ENCODE measurements at regions not wholly inside any gene's neighbourhood (a gene's known extent, or its start where the extent isn't known, plus 50 kb on each side); places are given as distances from the start of the nearest gene placed in this dataset.
"Not testable (repeated sequence)": the region's sequence is repeated elsewhere in the genome, so short reads cannot be mapped to it uniquely, and the experiment has no call there.

DNA sequence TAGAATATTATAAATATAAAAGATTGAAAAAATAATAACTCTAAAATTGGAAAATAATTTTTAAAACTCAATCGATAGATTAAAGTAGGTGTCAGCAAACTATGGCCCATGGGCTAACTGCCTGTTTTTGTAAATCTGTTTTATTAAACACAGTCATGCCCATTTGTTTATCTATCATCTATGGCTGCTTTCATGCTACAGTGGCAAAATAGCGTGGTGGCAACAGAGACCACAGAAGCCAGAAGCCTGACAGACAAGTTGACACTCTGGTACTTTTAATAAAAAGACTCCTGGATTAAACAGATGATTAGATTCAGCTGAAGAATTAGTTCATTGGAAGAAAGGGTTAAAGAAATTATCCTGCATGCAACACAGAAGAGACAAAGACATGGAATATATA, 400.7 kb upstream of the RORB start:
- Histone ChIP-seq H3K27ac (no peak overlapping the region), H3K27me3 (replicated peaks) (no peaks in the 10 kb centered on the region), H3K4me3 (ENCODE audit: low read depth, low read length) (no peak overlapping the region), H3K36me3 (replicated peaks) (no peaks in the 10 kb centered on the region)
- no peak for DNase-seq
- TF ChIP-seq, protein P1, sequence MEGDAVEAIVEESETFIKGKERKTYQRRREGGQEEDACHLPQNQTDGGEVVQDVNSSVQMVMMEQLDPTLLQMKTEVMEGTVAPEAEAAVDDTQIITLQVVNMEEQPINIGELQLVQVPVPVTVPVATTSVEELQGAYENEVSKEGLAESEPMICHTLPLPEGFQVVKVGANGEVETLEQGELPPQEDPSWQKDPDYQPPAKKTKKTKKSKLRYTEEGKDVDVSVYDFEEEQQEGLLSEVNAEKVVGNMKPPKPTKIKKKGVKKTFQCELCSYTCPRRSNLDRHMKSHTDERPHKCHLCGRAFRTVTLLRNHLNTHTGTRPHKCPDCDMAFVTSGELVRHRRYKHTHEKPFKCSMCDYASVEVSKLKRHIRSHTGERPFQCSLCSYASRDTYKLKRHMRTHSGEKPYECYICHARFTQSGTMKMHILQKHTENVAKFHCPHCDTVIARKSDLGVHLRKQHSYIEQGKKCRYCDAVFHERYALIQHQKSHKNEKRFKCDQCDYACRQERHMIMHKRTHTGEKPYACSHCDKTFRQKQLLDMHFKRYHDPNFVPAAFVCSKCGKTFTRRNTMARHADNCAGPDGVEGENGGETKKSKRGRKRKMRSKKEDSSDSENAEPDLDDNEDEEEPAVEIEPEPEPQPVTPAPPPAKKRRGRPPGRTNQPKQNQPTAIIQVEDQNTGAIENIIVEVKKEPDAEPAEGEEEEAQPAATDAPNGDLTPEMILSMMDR (IDR thresholded peaks at IDR 0.05; ENCODE audit: low read depth, low read length, missing control alignments): no peak
- in situ Hi-C loops (cut with HindIII; ENCODE audit: low pct_ligation_motif_present, low sequenced_read_pairs): no loop called here

DNA sequence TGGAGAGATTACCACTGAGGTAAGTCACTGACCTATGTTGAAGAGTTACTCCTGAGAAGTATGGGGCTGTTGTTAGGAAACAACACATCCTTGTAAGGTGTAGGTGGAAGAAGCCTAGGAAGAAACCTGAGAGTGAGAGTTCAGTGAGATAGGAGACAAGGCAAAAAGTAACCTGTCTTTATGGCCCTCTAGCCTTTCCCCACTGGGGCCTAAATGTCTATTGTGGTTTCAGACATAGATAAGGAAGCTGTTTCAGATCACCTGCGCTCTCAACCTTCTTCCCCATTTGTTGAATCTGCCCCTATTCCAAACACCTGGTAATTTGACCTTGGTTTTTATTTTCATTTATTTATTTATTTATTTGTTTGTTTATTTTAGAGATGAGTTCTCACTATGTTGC, 397.1 kb upstream of the RORB start:
- H3K27ac ChIP-seq: no peak overlapping the region
- H3K4me3 ChIP-seq (ENCODE audit: low read depth, low read length): no peak overlapping the region
- no peaks in the 10 kb centered on the region for H3K36me3 ChIP-seq (replicated peaks)
- no peaks in the 10 kb centered on the region for H3K27me3 ChIP-seq (replicated peaks)
- DNase-seq: no peak
- in situ Hi-C loops (cut with HindIII; ENCODE audit: low pct_ligation_motif_present, low sequenced_read_pairs): no loop called here
- TF ChIP-seq, protein P1 (IDR thresholded peaks at IDR 0.05; ENCODE audit: low read depth, low read length, missing control alignments): no peak

DNA sequence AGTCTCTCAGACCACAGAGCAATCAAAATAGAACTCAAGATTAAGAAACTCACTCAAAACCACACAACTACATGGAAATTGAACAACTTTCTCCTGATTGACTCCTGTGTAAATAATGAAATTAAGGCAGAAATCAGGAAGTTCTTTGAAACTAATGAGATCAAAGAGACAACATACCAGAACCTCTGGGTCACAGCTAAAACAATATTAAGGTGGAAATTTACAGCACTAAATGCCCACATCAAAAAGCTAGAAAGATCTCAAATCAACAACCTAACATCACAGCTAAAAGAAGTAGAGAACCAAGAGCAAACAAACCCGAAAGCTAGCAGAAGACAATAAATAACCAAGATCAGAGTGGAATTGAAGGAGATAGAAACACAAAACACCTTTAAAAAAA, 395.0 kb upstream of the RORB start:
- H3K4me3 ChIP-seq (ENCODE audit: low read depth, low read length); H3K27ac ChIP-seq; in situ Hi-C loops (cut with HindIII; ENCODE audit: low pct_ligation_motif_present, low sequenced_read_pairs); H3K36me3 ChIP-seq (replicated peaks); H3K27me3 ChIP-seq (replicated peaks); DNase-seq: not testable (repeated sequence)

DNA sequence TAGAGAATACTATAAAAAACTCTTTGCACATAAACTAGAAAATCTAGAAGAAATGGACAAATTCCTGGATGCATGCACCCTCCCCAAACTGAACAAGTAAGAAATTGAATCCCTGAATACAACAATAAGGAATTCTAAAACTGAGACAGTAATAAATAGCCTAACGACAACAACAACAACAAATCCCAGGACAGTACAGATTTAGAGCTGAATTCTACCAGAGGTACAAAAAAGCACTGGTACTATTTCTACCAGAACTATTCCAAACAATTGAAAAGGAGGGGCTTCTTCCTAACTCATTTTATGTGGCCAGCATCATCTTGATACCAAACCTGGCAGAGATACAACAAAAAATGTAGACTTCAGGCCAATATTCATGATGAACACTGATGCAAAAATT, 394.4 kb upstream of the RORB start:
- in situ Hi-C loops (cut with HindIII; ENCODE audit: low pct_ligation_motif_present, low sequenced_read_pairs): no loop called here
- DNase-seq: no peak
- no peaks in the 10 kb centered on the region for H3K36me3 ChIP-seq (replicated peaks)
- H3K4me3 ChIP-seq (ENCODE audit: low read depth, low read length): no peak overlapping the region
- no peaks in the 10 kb centered on the region for H3K27me3 ChIP-seq (replicated peaks)
- H3K27ac ChIP-seq: no peak overlapping the region
- TF ChIP-seq, protein P1 (IDR thresholded peaks at IDR 0.05; ENCODE audit: low read depth, low read length, missing control alignments): no peak

DNA sequence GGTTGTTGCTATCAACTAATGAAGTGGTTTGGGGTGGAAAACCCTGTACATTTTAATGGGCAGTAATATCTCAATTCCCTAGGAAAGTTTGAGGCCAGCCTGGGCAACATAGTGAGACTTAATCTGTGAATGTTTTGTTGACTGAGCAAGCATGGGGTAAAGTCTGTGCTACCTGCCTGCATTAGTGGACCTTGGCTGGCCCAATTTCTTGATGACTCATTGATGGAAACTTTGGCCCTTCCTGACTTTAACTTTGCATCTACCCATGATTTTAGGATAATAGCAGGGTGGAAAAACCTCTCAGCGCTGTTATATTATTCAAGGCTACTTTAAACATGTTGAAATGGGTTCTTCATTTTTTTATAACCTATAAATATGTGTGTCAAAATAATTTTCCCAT, 389.4 kb upstream of the RORB start:
- TF ChIP-seq, protein P1 (IDR thresholded peaks at IDR 0.05; ENCODE audit: low read depth, low read length, missing control alignments): no peak
- in situ Hi-C loops (cut with HindIII; ENCODE audit: low pct_ligation_motif_present, low sequenced_read_pairs): no loop called here

DNA sequence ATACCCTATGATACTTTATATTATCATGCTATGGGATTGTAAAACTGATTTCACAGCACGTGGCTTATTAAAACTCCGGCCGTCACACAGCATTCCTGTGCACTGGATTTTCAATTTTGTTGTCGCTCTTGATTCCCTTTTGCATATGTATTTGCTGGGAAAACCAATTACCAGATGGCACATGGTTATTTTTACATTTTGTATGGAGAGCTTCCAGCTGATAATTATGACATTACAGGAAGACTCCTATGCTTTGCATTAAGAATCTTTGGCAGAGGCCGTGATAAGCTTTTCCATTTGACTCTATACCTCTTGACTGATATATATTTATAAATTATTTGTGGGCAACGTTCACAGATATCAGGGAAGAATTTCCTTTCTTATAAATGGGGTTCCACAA, 381.2 kb upstream of the RORB start:
- in situ Hi-C loops (cut with HindIII; ENCODE audit: low pct_ligation_motif_present, low sequenced_read_pairs): no loop called here

More for the DNA sequence above, 389.4 kb upstream of the RORB start:
- H3K36me3 ChIP-seq (replicated peaks): no peaks in the 10 kb centered on the region
- H3K27me3 ChIP-seq (replicated peaks): no peaks in the 10 kb centered on the region
- H3K4me3 ChIP-seq (ENCODE audit: low read depth, low read length): no peak overlapping the region
- H3K27ac ChIP-seq: no peak overlapping the region
- DNase-seq: no peak

More for the DNA sequence above, 381.2 kb upstream of the RORB start:
- H3K27ac ChIP-seq: no peak overlapping the region
- H3K36me3 ChIP-seq (replicated peaks): no peaks in the 10 kb centered on the region
- TF ChIP-seq, protein P1 (IDR thresholded peaks at IDR 0.05; ENCODE audit: low read depth, low read length, missing control alignments): no peak
- H3K27me3 ChIP-seq (replicated peaks): no peaks in the 10 kb centered on the region
- DNase-seq: no peak
- H3K4me3 ChIP-seq (ENCODE audit: low read depth, low read length): no peak overlapping the region

Data from brain microvascular endothelial cell (primary cell).